ENCODE measurements at regions not wholly inside any gene's neighbourhood (a gene's known extent, or its start where the extent isn't known, plus 50 kb on each side); places are given as distances from the start of the nearest gene placed in this dataset.

DNA sequence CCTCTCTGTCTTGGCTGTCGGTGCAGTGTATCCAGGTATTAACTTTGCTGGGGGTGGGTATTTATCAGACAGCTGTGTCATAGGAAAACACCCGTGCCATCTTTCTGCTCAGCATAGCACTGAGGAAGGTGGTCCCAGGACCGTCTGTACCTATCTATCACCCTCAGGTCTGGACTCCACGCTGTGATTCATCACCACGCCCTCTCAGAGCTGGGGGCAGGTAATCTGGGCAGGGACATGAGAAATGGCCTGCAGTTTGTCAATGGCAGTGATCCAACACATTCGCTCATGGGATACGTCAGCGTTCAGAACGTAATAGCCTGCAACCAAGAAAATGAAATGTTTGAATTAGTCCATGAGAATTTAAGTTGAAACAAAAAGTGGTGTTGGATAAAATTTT lies 151.6 kb upstream of the MAP1B start:
- Histone ChIP-seq H3K4ac (ENCODE audit: low read depth, low read length) (no peak overlapping the region), H2BK5ac (ENCODE audit: low read depth, low read length, poor library complexity) (no peak overlapping the region), H3K27me3 (ENCODE audit: insufficient read depth, low read length) (no peaks in the 10 kb centered on the region), H3K18ac (ENCODE audit: low read length) (no peak overlapping the region), H3K4me2 (ENCODE audit: low read length) (no peak overlapping the region), H3K14ac (ENCODE audit: low read length) (no peak overlapping the region), H4K12ac (ENCODE audit: low read depth, low read length) (no peak overlapping the region), H3K4me1 (ENCODE audit: control insufficient read depth in 1 of 2, insufficient read depth in 2 of 2, low read length in 2 of 2) (peaks cover 4 to 7% of the 10 kb centered on the region in 2 experiments), H3K9ac (ENCODE audit: low read length) (no peak overlapping the region), H3K9me3 (ENCODE audit: insufficient read depth, low read depth, low read length) (no peaks in the 10 kb centered on the region), H2BK120ac (ENCODE audit: insufficient read depth, low read length, poor library complexity) (no peak overlapping the region), H3K27ac (ENCODE audit: low read depth, low read length) (no peak overlapping the region), H3K36me3 (ENCODE audit: control insufficient read depth in 1 of 2, insufficient read depth in 2 of 2, low read length in 2 of 2) (no peaks in the 10 kb centered on the region), H2AFZ (ENCODE audit: insufficient read depth, low read length, poor library complexity) (no peak overlapping the region), H4K91ac (ENCODE audit: low read depth, low read length) (no peak overlapping the region), H2BK12ac (ENCODE audit: low read length) (no peak overlapping the region), H3K79me1 (ENCODE audit: low read length) (no peaks in the 10 kb centered on the region), H4K8ac (ENCODE audit: low read depth, low read length) (no peak overlapping the region), H2AK5ac (ENCODE audit: low read length) (no peak overlapping the region), H3K79me2 (ENCODE audit: control insufficient read depth, insufficient read depth, low read length, poor library complexity) (no peaks in the 10 kb centered on the region), H3K23ac (ENCODE audit: low read length) (no peak overlapping the region), H3K4me3 (ENCODE audit: low read depth, low read length) (no peak overlapping the region)
- no CpG with 5 or more reads among the region's 9 CpGs for WGBS (ENCODE audit: extremely low coverage, insufficient coverage, insufficient read length)
- DNase-seq = no peak

DNA sequence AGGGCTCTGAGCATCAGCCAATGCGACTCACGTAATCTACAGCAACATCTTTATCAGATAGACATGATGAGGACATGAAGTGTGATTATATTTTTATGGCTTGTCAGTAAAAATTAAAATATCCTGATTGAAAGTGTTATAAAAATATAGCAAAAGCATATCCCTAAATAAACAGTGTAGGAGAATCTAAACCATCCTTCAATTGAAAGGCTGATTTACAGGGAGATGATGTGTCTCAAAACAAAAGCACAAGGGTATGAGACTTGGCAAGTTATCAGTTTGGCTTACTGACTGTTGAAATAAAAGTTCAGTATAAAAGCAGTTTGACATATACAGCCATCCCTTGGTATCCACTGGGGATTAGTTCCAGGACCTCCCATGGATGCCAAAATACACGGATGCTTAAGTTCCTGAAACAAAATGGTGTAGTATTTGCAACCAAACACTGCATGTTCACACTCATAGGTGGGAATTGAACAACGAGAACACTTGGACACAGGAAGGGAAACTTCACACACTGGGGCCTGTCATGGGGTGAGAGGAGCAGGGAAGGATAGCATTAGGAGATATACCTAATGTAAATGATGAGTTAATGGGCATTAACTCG lies 149.9 kb upstream of the MAP1B start:
- no peak overlapping the region for H3K23ac ChIP-seq (ENCODE audit: low read length)
- H4K91ac ChIP-seq (ENCODE audit: low read depth, low read length) = no peak overlapping the region
- no peak overlapping the region for H3K4me2 ChIP-seq (ENCODE audit: low read length)
- no peaks in the 10 kb centered on the region for H3K79me1 ChIP-seq (ENCODE audit: low read length)
- H3K14ac ChIP-seq (ENCODE audit: low read length) = no peak overlapping the region
- H4K8ac ChIP-seq (ENCODE audit: low read depth, low read length) = no peak overlapping the region
- no peaks in the 10 kb centered on the region for H3K79me2 ChIP-seq (ENCODE audit: control insufficient read depth, insufficient read depth, low read length, poor library complexity)
- H4K12ac ChIP-seq (ENCODE audit: low read depth, low read length) = no peak overlapping the region
- no peak overlapping the region for H2AFZ ChIP-seq (ENCODE audit: insufficient read depth, low read length, poor library complexity)
- H2BK5ac ChIP-seq (ENCODE audit: low read depth, low read length, poor library complexity) = no peak overlapping the region
- H2BK12ac ChIP-seq (ENCODE audit: low read length) = no peak overlapping the region
- H3K4ac ChIP-seq (ENCODE audit: low read depth, low read length) = no peak overlapping the region
- no peak for DNase-seq
- H3K18ac ChIP-seq (ENCODE audit: low read length) = no peak overlapping the region
- no peaks in the 10 kb centered on the region for H3K36me3 ChIP-seq (ENCODE audit: control insufficient read depth in 1 of 2, insufficient read depth in 2 of 2, low read length in 2 of 2)
- no peak overlapping the region for H2AK5ac ChIP-seq (ENCODE audit: low read length)
- no peaks in the 10 kb centered on the region for H3K9me3 ChIP-seq (ENCODE audit: insufficient read depth, low read depth, low read length)
- H2BK120ac ChIP-seq (ENCODE audit: insufficient read depth, low read length, poor library complexity) = no peak overlapping the region
- H3K4me1 ChIP-seq (ENCODE audit: control insufficient read depth in 1 of 2, insufficient read depth in 2 of 2, low read length in 2 of 2) = peaks cover 4 to 7% of the 10 kb centered on the region in 2 experiments
- no peak overlapping the region for H3K4me3 ChIP-seq (ENCODE audit: low read depth, low read length)
- H3K27ac ChIP-seq (ENCODE audit: low read depth, low read length) = no peak overlapping the region
- no peaks in the 10 kb centered on the region for H3K27me3 ChIP-seq (ENCODE audit: insufficient read depth, low read length)
- no peak overlapping the region for H3K9ac ChIP-seq (ENCODE audit: low read length)
- WGBS (ENCODE audit: extremely low coverage, insufficient coverage, insufficient read length) = no CpG with 5 or more reads among the region's 5 CpGs

DNA sequence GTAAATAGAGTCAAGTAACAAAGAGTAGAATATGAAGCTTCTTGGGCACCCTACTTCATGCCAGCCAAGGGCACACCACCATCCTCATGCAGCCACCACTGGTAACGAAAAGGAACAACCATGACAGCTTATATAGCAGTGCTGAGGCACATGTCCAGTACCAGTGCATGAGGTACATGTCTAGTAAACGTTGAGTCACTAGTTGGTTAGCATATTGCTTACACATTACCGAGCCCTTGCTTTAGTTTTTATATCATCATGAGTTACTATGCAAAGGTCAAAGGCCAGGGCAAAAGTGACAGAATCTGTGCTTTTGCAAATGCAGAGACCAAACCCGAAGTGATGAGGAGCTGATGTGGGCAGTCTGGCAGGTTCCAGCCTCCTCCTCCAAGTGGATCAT lies 147.1 kb upstream of the MAP1B start:
- Histone ChIP-seq H3K27ac (ENCODE audit: low read depth, low read length) (no peak overlapping the region), H3K4ac (ENCODE audit: low read depth, low read length) (no peak overlapping the region), H3K79me1 (ENCODE audit: low read length) (no peaks in the 10 kb centered on the region), H3K9ac (ENCODE audit: low read length) (no peak overlapping the region), H3K4me3 (ENCODE audit: low read depth, low read length) (no peak overlapping the region), H2BK5ac (ENCODE audit: low read depth, low read length, poor library complexity) (no peak overlapping the region), H3K4me2 (ENCODE audit: low read length) (no peak overlapping the region), H4K12ac (ENCODE audit: low read depth, low read length) (no peak overlapping the region), H3K4me1 (ENCODE audit: control insufficient read depth in 1 of 2, insufficient read depth in 2 of 2, low read length in 2 of 2) (peaks cover 4% of the 10 kb centered on the region in 2 experiments), H4K8ac (ENCODE audit: low read depth, low read length) (no peak overlapping the region), H2BK12ac (ENCODE audit: low read length) (no peak overlapping the region), H4K91ac (ENCODE audit: low read depth, low read length) (no peak overlapping the region), H3K79me2 (ENCODE audit: control insufficient read depth, insufficient read depth, low read length, poor library complexity) (no peaks in the 10 kb centered on the region), H3K9me3 (ENCODE audit: insufficient read depth, low read depth, low read length) (no peaks in the 10 kb centered on the region), H3K27me3 (ENCODE audit: insufficient read depth, low read length) (no peaks in the 10 kb centered on the region), H2BK120ac (ENCODE audit: insufficient read depth, low read length, poor library complexity) (no peak overlapping the region), H2AK5ac (ENCODE audit: low read length) (no peak overlapping the region), H3K23ac (ENCODE audit: low read length) (no peak overlapping the region), H2AFZ (ENCODE audit: insufficient read depth, low read length, poor library complexity) (no peak overlapping the region), H3K18ac (ENCODE audit: low read length) (no peak overlapping the region), H3K36me3 (ENCODE audit: control insufficient read depth in 1 of 2, insufficient read depth in 2 of 2, low read length in 2 of 2) (no peaks in the 10 kb centered on the region), H3K14ac (ENCODE audit: low read length) (no peak overlapping the region)
- DNase-seq = no peak
- no CpG with 5 or more reads among the region's 4 CpGs for WGBS (ENCODE audit: extremely low coverage, insufficient coverage, insufficient read length)

DNA sequence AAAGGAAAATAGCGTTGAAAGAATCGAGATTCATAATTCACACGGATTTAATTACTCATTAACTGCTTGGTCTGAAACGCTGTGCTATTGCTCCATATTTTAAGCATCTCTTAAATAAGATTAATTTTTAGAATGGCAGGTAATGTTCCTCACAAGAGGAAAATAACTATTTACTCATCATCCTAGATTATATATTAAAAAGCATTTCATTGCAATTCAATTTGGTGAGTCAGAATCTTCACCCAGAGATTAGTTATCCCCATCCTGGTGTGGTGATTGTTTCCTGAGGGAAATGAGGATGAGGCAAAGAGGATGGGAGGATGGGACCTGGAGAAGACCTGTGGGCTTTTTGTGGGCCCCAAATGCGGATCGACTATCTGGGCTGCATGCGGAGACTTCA lies 145.5 kb upstream of the MAP1B start:
- Histone ChIP-seq H2AK5ac (ENCODE audit: low read length) (no peak overlapping the region), H3K9ac (ENCODE audit: low read length) (no peak overlapping the region), H3K4me2 (ENCODE audit: low read length) (no peak overlapping the region), H3K79me2 (ENCODE audit: control insufficient read depth, insufficient read depth, low read length, poor library complexity) (no peaks in the 10 kb centered on the region), H3K4me1 (ENCODE audit: control insufficient read depth in 1 of 2, insufficient read depth in 2 of 2, low read length in 2 of 2) (no peaks in the 10 kb centered on the region), H3K18ac (ENCODE audit: low read length) (no peak overlapping the region), H3K27me3 (ENCODE audit: insufficient read depth, low read length) (no peaks in the 10 kb centered on the region), H3K4ac (ENCODE audit: low read depth, low read length) (no peak overlapping the region), H4K8ac (ENCODE audit: low read depth, low read length) (no peak overlapping the region), H2BK5ac (ENCODE audit: low read depth, low read length, poor library complexity) (no peak overlapping the region), H3K79me1 (ENCODE audit: low read length) (no peaks in the 10 kb centered on the region), H4K91ac (ENCODE audit: low read depth, low read length) (no peak overlapping the region), H2BK12ac (ENCODE audit: low read length) (no peak overlapping the region), H4K12ac (ENCODE audit: low read depth, low read length) (no peak overlapping the region), H2BK120ac (ENCODE audit: insufficient read depth, low read length, poor library complexity) (no peak overlapping the region), H3K23ac (ENCODE audit: low read length) (no peak overlapping the region), H3K27ac (ENCODE audit: low read depth, low read length) (no peak overlapping the region), H3K14ac (ENCODE audit: low read length) (no peak overlapping the region), H2AFZ (ENCODE audit: insufficient read depth, low read length, poor library complexity) (no peak overlapping the region), H3K36me3 (ENCODE audit: control insufficient read depth in 1 of 2, insufficient read depth in 2 of 2, low read length in 2 of 2) (no peaks in the 10 kb centered on the region), H3K4me3 (ENCODE audit: low read depth, low read length) (no peak overlapping the region), H3K9me3 (ENCODE audit: insufficient read depth, low read depth, low read length) (no peaks in the 10 kb centered on the region)
- no CpG with 5 or more reads among the region's 7 CpGs for WGBS (ENCODE audit: extremely low coverage, insufficient coverage, insufficient read length)
- DNase-seq = no peak

Data from trophoblast cell (in vitro differentiated cells and primary cell).